ENCODE measurements at regions not wholly inside any gene's neighbourhood (a gene's known extent, or its start where the extent isn't known, plus 50 kb on each side); places are given as distances from the start of the nearest gene placed in this dataset.

- no peak for DNase-seq
- in situ Hi-C loops (cut with MboI; ENCODE audit: low pct_unique_long_range_greater_than_20kb, low sequenced_read_pairs) = no loop called here
Measured at GRCh38 chr4:185920171-185920570, 108.2 kb upstream of the SORBS2 start.

GRCh38 chr4:185920691-185921260 lies 108.8 kb upstream of the SORBS2 start:
- in situ Hi-C loops (cut with MboI; ENCODE audit: low pct_unique_long_range_greater_than_20kb, low sequenced_read_pairs) = no loop called here
- DNase-seq = no peak

GRCh38 chr4:185921583-185922555 lies 109.9 kb upstream of the SORBS2 start:
- in situ Hi-C loops (cut with MboI; ENCODE audit: low pct_unique_long_range_greater_than_20kb, low sequenced_read_pairs) = no loop called here
- DNase-seq = no peak

- no peak for DNase-seq
- in situ Hi-C loops (cut with MboI; ENCODE audit: low pct_unique_long_range_greater_than_20kb, low sequenced_read_pairs) = no loop called here
Measured at GRCh38 chr4:185924458-185925044, 112.6 kb upstream of the SORBS2 start.

GRCh38 chr4:185925910-185926360 lies 113.9 kb upstream of the SORBS2 start:
- DNase-seq = no peak
- in situ Hi-C loops (cut with MboI; ENCODE audit: low pct_unique_long_range_greater_than_20kb, low sequenced_read_pairs) = no loop called here

GRCh38 chr4:185931375-185931774 lies 119.4 kb upstream of the SORBS2 start:
- no peak for DNase-seq

GRCh38 chr4:185931986-185932385 lies 120.0 kb upstream of the SORBS2 start:
- in situ Hi-C loops (cut with MboI; ENCODE audit: low pct_unique_long_range_greater_than_20kb, low sequenced_read_pairs) = no loop called here
- DNase-seq = no peak

More at GRCh38 chr4:185931375-185931774, 119.4 kb upstream of the SORBS2 start:
- in situ Hi-C loops (cut with MboI; ENCODE audit: low pct_unique_long_range_greater_than_20kb, low sequenced_read_pairs) = no loop called here

GRCh38 chr4:185932491-185932890 lies 120.5 kb upstream of the SORBS2 start:
- in situ Hi-C loops (cut with MboI; ENCODE audit: low pct_unique_long_range_greater_than_20kb, low sequenced_read_pairs) = no loop called here
- no peak for DNase-seq

- in situ Hi-C loops (cut with MboI; ENCODE audit: low pct_unique_long_range_greater_than_20kb, low sequenced_read_pairs) = no loop called here
Measured at GRCh38 chr4:185933078-185933581, 121.1 kb upstream of the SORBS2 start.

GRCh38 chr4:185936650-185937376 lies 124.8 kb upstream of the SORBS2 start:
- in situ Hi-C loops (cut with MboI; ENCODE audit: low pct_unique_long_range_greater_than_20kb, low sequenced_read_pairs) = no loop called here
- no peak for DNase-seq

More at GRCh38 chr4:185933078-185933581, 121.1 kb upstream of the SORBS2 start:
- no peak for DNase-seq

- in situ Hi-C loops (cut with MboI; ENCODE audit: low pct_unique_long_range_greater_than_20kb, low sequenced_read_pairs) = no loop called here
- no peak for DNase-seq
Measured at GRCh38 chr4:185938654-185939053, 126.7 kb upstream of the SORBS2 start.

- in situ Hi-C loops (cut with MboI; ENCODE audit: low pct_unique_long_range_greater_than_20kb, low sequenced_read_pairs) = no loop called here
- DNase-seq = no peak
Measured at GRCh38 chr4:185941461-185941860, 127.5 kb upstream of the TLR3 start.

GRCh38 chr4:185945252-185945651 lies 123.7 kb upstream of the TLR3 start:
- in situ Hi-C loops (cut with MboI; ENCODE audit: low pct_unique_long_range_greater_than_20kb, low sequenced_read_pairs) = no loop called here
- no peak for DNase-seq

- in situ Hi-C loops (cut with MboI; ENCODE audit: low pct_unique_long_range_greater_than_20kb, low sequenced_read_pairs) = no loop called here
- DNase-seq = no peak
Measured at GRCh38 chr4:185945906-185946305, 123.0 kb upstream of the TLR3 start.

GRCh38 chr4:185950891-185951290 lies 118.1 kb upstream of the TLR3 start:
- DNase-seq = no peak
- in situ Hi-C loops (cut with MboI; ENCODE audit: low pct_unique_long_range_greater_than_20kb, low sequenced_read_pairs) = no loop called here

- DNase-seq = no peak
- in situ Hi-C loops (cut with MboI; ENCODE audit: low pct_unique_long_range_greater_than_20kb, low sequenced_read_pairs) = no loop called here
Measured at GRCh38 chr4:185955151-185955770, 113.7 kb upstream of the TLR3 start.

- in situ Hi-C loops (cut with MboI; ENCODE audit: low pct_unique_long_range_greater_than_20kb, low sequenced_read_pairs) = no loop called here
- DNase-seq = no peak
Measured at GRCh38 chr4:185955826-185956543, 113.0 kb upstream of the TLR3 start.

- no peak for DNase-seq
- in situ Hi-C loops (cut with MboI; ENCODE audit: low pct_unique_long_range_greater_than_20kb, low sequenced_read_pairs) = no loop called here
Measured at GRCh38 chr4:185956544-185956940, 112.4 kb upstream of the TLR3 start.

Data from KBM-7 (cell line).